ENCODE measurements at regions not wholly inside any gene's neighbourhood (a gene's known extent, or its start where the extent isn't known, plus 50 kb on each side); places are given as distances from the start of the nearest gene placed in this dataset.
A peak's percentile ranks its signal among the peaks of the same experiment; 100 is the strongest.
"Not testable (repeated sequence)": the region's sequence is repeated elsewhere in the genome, so short reads cannot be mapped to it uniquely, and the experiment has no call there.

- not testable (repeated sequence) for H3K4ac ChIP-seq (ENCODE audit: low read length); H2BK120ac ChIP-seq (ENCODE audit: low read depth, low read length); H2AK5ac ChIP-seq (ENCODE audit: low read depth, low read length); H2AFZ ChIP-seq (ENCODE audit: low read length); H3K27ac ChIP-seq (replicated peaks; ENCODE audit: low read length); H3K79me1 ChIP-seq (ENCODE audit: low read depth, low read length); H3K23ac ChIP-seq (ENCODE audit: low read depth, low read length, poor library complexity); H3K4me2 ChIP-seq (ENCODE audit: insufficient read depth, low read length, poor library complexity, severe bottlenecking); H3K4me3 ChIP-seq (ENCODE audit: low read length in 2 of 2); H3K14ac ChIP-seq (ENCODE audit: low read length); H2BK12ac ChIP-seq (ENCODE audit: low read length); H2BK5ac ChIP-seq (ENCODE audit: low read length); H3K18ac ChIP-seq (ENCODE audit: low read length); H3K4me1 ChIP-seq (ENCODE audit: control insufficient read depth in 2 of 2, insufficient read depth in 1 of 2, low read depth in 1 of 2, low read length in 2 of 2); H4K91ac ChIP-seq (ENCODE audit: low read depth, low read length, poor library complexity); H4K8ac ChIP-seq (ENCODE audit: low read depth, low read length); H3K36me3 ChIP-seq (replicated peaks in 1 of 2; ENCODE audit: control insufficient read depth in 2 of 2, insufficient read depth in 2 of 2, low read length in 2 of 2); H2BK15ac ChIP-seq (ENCODE audit: low read length); H3K9me3 ChIP-seq (replicated peaks in 1 of 2; ENCODE audit: control insufficient read depth in 2 of 2, insufficient read depth in 1 of 2, low read depth in 1 of 2, low read length in 2 of 2); H3K9ac ChIP-seq (ENCODE audit: low read depth, low read length, poor library complexity)
- WGBS, 2 donors (ENCODE audit: extremely low coverage in 2 of 2, insufficient read length in 2 of 2, insufficient replicate concordance in 1 of 2): no CpG with 5 or more reads among the region's 16 CpGs
- peak; percentile 27 for DNase-seq (ENCODE audit: low spot score)
- H3K27me3 ChIP-seq (ENCODE audit: control insufficient read depth in 3 of 3, insufficient read depth in 3 of 3, low read depth in 1 of 3, low read length in 3 of 3): peaks cover 0 to 20% (median 0%) of the 10 kb centered on the region in 3 experiments
Measured at GRCh38 chr11:3454844-3455243, 75.9 kb upstream of the ZNF195 start.

DNA sequence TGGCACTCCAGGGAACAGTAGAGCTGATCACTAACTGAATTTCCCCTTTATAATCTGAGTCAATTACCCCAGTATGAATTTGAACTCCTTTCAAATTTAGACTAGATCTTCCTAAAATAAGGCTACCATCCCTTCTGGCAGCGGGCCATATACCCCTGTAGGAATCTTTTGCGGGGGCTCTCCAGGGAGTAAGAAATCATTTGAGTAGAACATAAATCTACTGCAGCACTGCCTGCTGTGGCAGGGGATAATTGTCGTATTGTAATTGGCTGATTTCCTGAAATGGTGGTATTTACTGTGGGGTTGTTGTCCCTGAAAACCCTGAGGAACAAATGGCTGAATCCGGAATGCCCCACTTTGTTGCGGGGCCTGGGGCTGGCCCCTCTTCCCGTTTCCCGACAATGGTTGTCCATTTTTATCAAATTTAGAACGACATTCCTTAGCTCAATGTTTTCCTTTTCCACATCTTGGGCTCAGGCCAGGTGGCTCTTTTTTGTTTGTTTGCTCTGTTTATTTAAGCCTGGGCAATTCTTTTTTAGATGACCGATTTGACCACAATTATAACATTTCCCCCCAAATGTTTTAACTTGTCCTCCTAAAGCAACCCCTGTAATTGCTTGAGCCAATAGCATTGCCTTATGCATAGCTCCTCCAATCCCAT, 74.8 kb upstream of the ZNF195 start:
- H2BK15ac ChIP-seq (ENCODE audit: low read length); H4K91ac ChIP-seq (ENCODE audit: low read depth, low read length, poor library complexity); H3K9ac ChIP-seq (ENCODE audit: low read depth, low read length, poor library complexity); DNase-seq (ENCODE audit: low spot score); H2BK5ac ChIP-seq (ENCODE audit: low read length); H3K79me1 ChIP-seq (ENCODE audit: low read depth, low read length); H3K18ac ChIP-seq (ENCODE audit: low read length); H3K23ac ChIP-seq (ENCODE audit: low read depth, low read length, poor library complexity); H4K8ac ChIP-seq (ENCODE audit: low read depth, low read length); H2AFZ ChIP-seq (ENCODE audit: low read length); H3K9me3 ChIP-seq (replicated peaks in 1 of 2; ENCODE audit: control insufficient read depth in 2 of 2, insufficient read depth in 1 of 2, low read depth in 1 of 2, low read length in 2 of 2); H3K27ac ChIP-seq (replicated peaks; ENCODE audit: low read length); H2AK5ac ChIP-seq (ENCODE audit: low read depth, low read length); H2BK12ac ChIP-seq (ENCODE audit: low read length); H3K14ac ChIP-seq (ENCODE audit: low read length); H3K4ac ChIP-seq (ENCODE audit: low read length); H3K4me3 ChIP-seq (ENCODE audit: low read length in 2 of 2); H2BK120ac ChIP-seq (ENCODE audit: low read depth, low read length); H3K36me3 ChIP-seq (replicated peaks in 1 of 2; ENCODE audit: control insufficient read depth in 2 of 2, insufficient read depth in 2 of 2, low read length in 2 of 2); H3K4me1 ChIP-seq (ENCODE audit: control insufficient read depth in 2 of 2, insufficient read depth in 1 of 2, low read depth in 1 of 2, low read length in 2 of 2); H3K4me2 ChIP-seq (ENCODE audit: insufficient read depth, low read length, poor library complexity, severe bottlenecking): not testable (repeated sequence)
- peaks cover 0 to 20% (median 0%) of the 10 kb centered on the region in 3 experiments for H3K27me3 ChIP-seq (ENCODE audit: control insufficient read depth in 3 of 3, insufficient read depth in 3 of 3, low read depth in 1 of 3, low read length in 3 of 3)
- no CpG with 5 or more reads among the region's 9 CpGs for WGBS, 2 donors (ENCODE audit: extremely low coverage in 2 of 2, insufficient read length in 2 of 2, insufficient replicate concordance in 1 of 2)

- H3K18ac ChIP-seq (ENCODE audit: low read length); H2AK5ac ChIP-seq (ENCODE audit: low read depth, low read length); H2BK120ac ChIP-seq (ENCODE audit: low read depth, low read length); DNase-seq (ENCODE audit: low spot score); H3K27ac ChIP-seq (replicated peaks; ENCODE audit: low read length); H2AFZ ChIP-seq (ENCODE audit: low read length); H4K91ac ChIP-seq (ENCODE audit: low read depth, low read length, poor library complexity); H4K8ac ChIP-seq (ENCODE audit: low read depth, low read length); H3K4me3 ChIP-seq (ENCODE audit: low read length in 2 of 2); H3K79me1 ChIP-seq (ENCODE audit: low read depth, low read length); H3K4ac ChIP-seq (ENCODE audit: low read length); H2BK12ac ChIP-seq (ENCODE audit: low read length); H3K4me2 ChIP-seq (ENCODE audit: insufficient read depth, low read length, poor library complexity, severe bottlenecking); H3K9ac ChIP-seq (ENCODE audit: low read depth, low read length, poor library complexity); H3K9me3 ChIP-seq (replicated peaks in 1 of 2; ENCODE audit: control insufficient read depth in 2 of 2, insufficient read depth in 1 of 2, low read depth in 1 of 2, low read length in 2 of 2); H3K4me1 ChIP-seq (ENCODE audit: control insufficient read depth in 2 of 2, insufficient read depth in 1 of 2, low read depth in 1 of 2, low read length in 2 of 2); H2BK5ac ChIP-seq (ENCODE audit: low read length); H3K36me3 ChIP-seq (replicated peaks in 1 of 2; ENCODE audit: control insufficient read depth in 2 of 2, insufficient read depth in 2 of 2, low read length in 2 of 2); H3K14ac ChIP-seq (ENCODE audit: low read length); H2BK15ac ChIP-seq (ENCODE audit: low read length); H3K23ac ChIP-seq (ENCODE audit: low read depth, low read length, poor library complexity): not testable (repeated sequence)
- H3K27me3 ChIP-seq (ENCODE audit: control insufficient read depth in 3 of 3, insufficient read depth in 3 of 3, low read depth in 1 of 3, low read length in 3 of 3): peaks cover 0 to 18% (median 0%) of the 10 kb centered on the region in 3 experiments
- no CpG with 5 or more reads among the region's 1 CpG for WGBS, 2 donors (ENCODE audit: extremely low coverage in 2 of 2, insufficient read length in 2 of 2, insufficient replicate concordance in 1 of 2)
Measured at GRCh38 chr11:3450822-3451221, 71.9 kb upstream of the ZNF195 start.

GRCh38 chr11:3445535-3445934, 66.6 kb upstream of the ZNF195 start:
- WGBS, 2 donors (ENCODE audit: extremely low coverage in 2 of 2, insufficient read length in 2 of 2, insufficient replicate concordance in 1 of 2): no CpG with 5 or more reads among the region's 3 CpGs
- not testable (repeated sequence) for H2BK120ac ChIP-seq (ENCODE audit: low read depth, low read length); H3K4ac ChIP-seq (ENCODE audit: low read length); H2AFZ ChIP-seq (ENCODE audit: low read length); H3K4me2 ChIP-seq (ENCODE audit: insufficient read depth, low read length, poor library complexity, severe bottlenecking); H3K36me3 ChIP-seq (replicated peaks in 1 of 2; ENCODE audit: control insufficient read depth in 2 of 2, insufficient read depth in 2 of 2, low read length in 2 of 2); H3K14ac ChIP-seq (ENCODE audit: low read length); H3K27me3 ChIP-seq (ENCODE audit: control insufficient read depth in 3 of 3, insufficient read depth in 3 of 3, low read depth in 1 of 3, low read length in 3 of 3); H4K91ac ChIP-seq (ENCODE audit: low read depth, low read length, poor library complexity); H3K9ac ChIP-seq (ENCODE audit: low read depth, low read length, poor library complexity); H3K23ac ChIP-seq (ENCODE audit: low read depth, low read length, poor library complexity); H2AK5ac ChIP-seq (ENCODE audit: low read depth, low read length); H3K79me1 ChIP-seq (ENCODE audit: low read depth, low read length); H3K4me3 ChIP-seq (ENCODE audit: low read length in 2 of 2); H3K27ac ChIP-seq (replicated peaks; ENCODE audit: low read length); H3K18ac ChIP-seq (ENCODE audit: low read length); H3K4me1 ChIP-seq (ENCODE audit: control insufficient read depth in 2 of 2, insufficient read depth in 1 of 2, low read depth in 1 of 2, low read length in 2 of 2); H2BK12ac ChIP-seq (ENCODE audit: low read length); H3K9me3 ChIP-seq (replicated peaks in 1 of 2; ENCODE audit: control insufficient read depth in 2 of 2, insufficient read depth in 1 of 2, low read depth in 1 of 2, low read length in 2 of 2); H2BK5ac ChIP-seq (ENCODE audit: low read length); H2BK15ac ChIP-seq (ENCODE audit: low read length); DNase-seq (ENCODE audit: low spot score); H4K8ac ChIP-seq (ENCODE audit: low read depth, low read length)

Data from neuronal stem cell (in vitro differentiated cells).